Activated T-cell treated with anti-CD3 and anti-CD28 coated beads, Interleukin-2, amount 50 U/mL, for 48 hours (primary cell): ENCODE measurements at regions not wholly inside any gene's neighbourhood (a gene's known extent, or its start where the extent isn't known, plus 50 kb on each side); places are given as distances from the start of the nearest gene placed in this dataset.

Experiments used
- DNase-seq, 2 experiments: peaks; one replicate each; pipeline ENCODE4 v3.0.0-alpha.2; 2020

- no peak for DNase-seq
These were observed 1157.2 kb upstream of the ADGRL3 start for GRCh38 chr4:60042941-60043340.

GRCh38 chr4:60078984-60079383 lies 1121.1 kb upstream of the ADGRL3 start:
- DNase-seq = no peak

GRCh38 chr4:60081839-60082238 lies 1118.3 kb upstream of the ADGRL3 start:
- no peak for DNase-seq

GRCh38 chr4:60088807-60089486 lies 1111.2 kb upstream of the ADGRL3 start:
- DNase-seq = no peak

GRCh38 chr4:60089546-60090273 lies 1110.4 kb upstream of the ADGRL3 start:
- DNase-seq = no peak

- no peak for DNase-seq
These were observed 1103.5 kb upstream of the ADGRL3 start for GRCh38 chr4:60096676-60097075.

- no peak for DNase-seq
These were observed 1083.5 kb upstream of the ADGRL3 start for GRCh38 chr4:60116592-60116991.

GRCh38 chr4:60117726-60118323 lies 1082.3 kb upstream of the ADGRL3 start:
- no peak for DNase-seq

DNA sequence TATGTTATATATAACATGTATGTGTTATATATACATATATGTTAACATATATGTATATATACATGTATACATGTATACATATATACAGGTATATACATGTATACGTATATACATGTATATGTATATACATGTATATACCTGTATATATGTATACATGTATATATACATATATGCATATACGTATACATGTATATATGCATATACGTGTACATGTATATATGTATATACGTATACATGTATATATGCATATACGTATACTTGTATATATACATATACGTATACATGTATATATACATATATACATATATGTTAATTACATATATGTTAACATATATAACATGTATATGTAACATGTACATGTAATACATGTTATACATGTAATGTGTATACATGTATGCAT lies 1077.3 kb upstream of the ADGRL3 start:
- DNase-seq = no peak

DNA sequence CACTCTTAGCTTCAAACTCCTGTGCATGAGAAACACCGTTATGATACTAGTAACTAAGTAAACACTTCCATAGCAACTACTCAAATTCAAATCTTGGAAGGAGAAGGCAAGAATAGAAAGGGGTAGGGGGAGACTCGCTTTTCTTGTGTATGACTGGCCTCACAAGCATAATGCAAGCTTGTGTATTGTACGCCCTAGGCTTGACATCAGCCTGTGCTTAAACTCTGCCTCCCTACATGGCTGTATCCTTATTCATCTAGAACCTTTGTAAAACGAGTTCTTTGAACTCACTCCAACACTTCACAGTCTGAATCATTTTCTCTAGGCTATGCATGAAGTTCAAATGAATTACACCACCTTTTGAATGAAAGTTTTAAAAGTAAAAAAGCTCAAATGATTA lies 1071.2 kb upstream of the ADGRL3 start:
- no peak for DNase-seq

DNA sequence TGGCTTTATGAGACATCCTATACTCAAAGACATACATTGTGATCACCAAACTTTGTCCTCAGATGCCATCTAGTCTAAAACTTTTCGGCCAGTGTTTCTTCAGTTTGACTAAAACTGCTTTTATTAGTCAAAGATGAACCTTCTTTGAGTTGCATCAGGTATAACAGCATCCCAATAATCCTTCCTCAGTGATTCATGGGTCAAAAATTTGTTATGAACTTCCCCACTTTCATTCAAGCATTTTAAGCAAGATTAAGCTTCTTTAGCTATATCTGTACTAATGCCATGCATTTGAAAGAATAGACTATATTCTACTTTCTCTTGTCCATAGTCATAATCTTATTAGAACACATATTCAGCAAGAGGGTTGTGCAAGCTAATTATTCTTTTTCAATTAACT lies 1070.4 kb upstream of the ADGRL3 start:
- no peak for DNase-seq

- DNase-seq = no peak
These were observed 1066.8 kb upstream of the ADGRL3 start for GRCh38 chr4:60133375-60133774.

DNA sequence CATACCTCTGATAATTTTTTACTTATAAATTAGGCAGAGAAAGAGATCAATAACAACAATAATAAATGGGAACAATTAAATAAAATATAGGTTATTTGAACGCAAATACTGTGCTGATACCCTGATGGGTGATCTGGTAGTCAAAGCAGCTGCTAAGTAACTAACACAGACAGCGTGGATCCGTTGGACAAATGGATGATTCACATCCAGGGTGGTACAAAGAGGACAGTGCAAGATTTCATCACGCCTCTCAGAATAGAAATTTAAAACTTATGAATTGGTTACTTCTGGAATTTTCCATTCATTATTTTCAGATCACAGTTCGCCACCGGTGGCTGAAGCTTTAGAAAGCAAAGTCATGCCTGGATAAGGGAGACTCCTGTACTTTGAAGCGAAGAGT lies 1066.0 kb upstream of the ADGRL3 start:
- DNase-seq = no peak

GRCh38 chr4:60155088-60155487 lies 1045.0 kb upstream of the ADGRL3 start:
- DNase-seq = no peak

DNA sequence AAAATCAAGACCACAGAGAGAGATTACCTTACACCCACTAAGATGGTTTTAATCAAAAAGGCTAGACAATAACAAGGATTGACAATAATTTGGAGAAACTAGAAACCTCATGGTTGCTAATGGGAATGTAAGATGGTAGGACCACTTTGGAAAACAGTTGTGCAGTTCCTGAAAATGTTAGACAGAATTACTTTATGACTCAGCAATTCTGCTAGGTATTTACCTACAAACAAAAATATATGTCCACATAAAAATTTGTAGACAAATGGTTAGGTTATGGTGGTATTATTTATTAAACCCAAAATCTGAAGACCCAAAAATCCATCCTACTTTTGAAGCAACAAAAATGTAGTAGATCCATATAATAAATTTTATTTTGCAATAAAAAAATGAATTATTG lies 1027.0 kb upstream of the ADGRL3 start:
- no peak for DNase-seq

DNA sequence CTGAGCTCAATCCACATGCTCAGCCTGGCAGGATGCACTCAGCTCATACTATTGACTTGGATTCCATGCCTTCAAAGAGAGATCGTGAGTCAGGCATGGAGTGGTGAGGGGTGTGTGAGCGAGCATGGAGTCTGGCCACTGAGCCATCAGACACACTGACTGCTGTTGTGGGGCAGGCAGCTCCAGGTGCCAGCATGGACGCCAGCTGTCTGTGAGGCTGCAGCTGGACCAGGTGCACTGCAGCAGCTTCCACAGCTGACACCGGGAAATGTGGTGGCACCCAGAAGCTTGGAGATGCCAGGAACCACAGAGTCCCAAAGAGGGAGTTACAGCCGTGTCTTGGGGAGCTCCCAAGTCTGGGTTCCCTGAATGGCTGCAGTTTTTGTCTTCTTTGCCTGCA lies 1026.4 kb upstream of the ADGRL3 start:
- DNase-seq = no peak

DNA sequence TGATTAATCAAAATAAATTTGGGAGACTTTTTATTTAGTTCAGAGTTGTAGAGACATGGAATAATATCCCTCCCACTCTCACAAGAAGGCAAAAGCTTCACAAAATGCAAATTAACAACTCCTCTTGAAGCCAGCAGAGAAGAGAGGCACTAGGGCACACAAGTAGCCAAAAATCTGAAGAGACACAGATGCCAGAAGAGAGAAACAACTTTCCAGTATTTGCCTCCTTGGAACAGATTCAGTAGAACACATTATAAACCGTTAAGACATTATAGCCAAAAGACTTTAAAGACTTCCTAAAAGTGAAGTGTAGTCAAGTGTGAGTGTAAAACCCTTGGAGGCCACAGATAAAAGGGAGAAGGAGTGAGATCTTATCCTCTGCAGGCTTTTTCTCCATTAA lies 1024.9 kb upstream of the ADGRL3 start:
- no peak for DNase-seq

DNA sequence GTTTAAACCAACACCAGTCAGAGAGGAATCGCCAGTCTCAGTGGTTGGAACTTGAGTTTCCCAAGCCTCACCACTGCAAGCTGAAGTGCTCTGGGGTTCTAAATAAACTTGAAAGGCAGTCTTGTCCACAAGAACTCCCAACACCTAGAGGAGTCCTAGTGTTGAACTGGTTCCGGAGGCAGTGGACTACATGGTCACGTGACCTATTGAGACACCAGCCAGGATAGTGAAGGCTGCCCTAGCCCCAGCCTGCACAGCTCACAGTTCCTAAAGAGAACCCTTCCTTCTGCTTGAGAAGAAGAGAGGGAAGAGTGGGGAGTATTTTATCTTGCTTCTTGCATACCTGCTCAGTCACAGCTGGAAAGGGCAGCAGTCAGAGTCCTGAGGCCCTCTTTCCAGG lies 1012.7 kb upstream of the ADGRL3 start:
- no peak for DNase-seq

DNA sequence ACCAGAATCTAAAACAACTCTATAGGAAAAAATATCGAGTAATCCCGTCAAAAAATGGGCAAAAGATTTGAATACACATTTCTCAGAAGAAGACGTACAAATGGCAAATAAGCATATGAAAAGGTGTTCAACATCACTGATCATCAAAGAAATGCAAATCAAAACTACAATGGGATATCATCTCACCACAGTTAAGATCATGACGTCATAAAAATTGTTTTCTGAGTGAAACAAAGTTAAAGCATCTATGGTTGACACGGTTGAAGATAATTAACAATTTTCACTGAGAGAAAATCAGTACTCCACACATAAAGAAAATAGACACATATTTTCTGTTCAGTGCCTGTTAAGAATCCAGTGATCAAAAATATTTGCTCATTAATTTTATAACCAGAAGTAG lies 1010.8 kb upstream of the ADGRL3 start:
- no peak for DNase-seq

- DNase-seq = no peak
These were observed 1005.9 kb upstream of the ADGRL3 start for GRCh38 chr4:60194214-60194613.

DNA sequence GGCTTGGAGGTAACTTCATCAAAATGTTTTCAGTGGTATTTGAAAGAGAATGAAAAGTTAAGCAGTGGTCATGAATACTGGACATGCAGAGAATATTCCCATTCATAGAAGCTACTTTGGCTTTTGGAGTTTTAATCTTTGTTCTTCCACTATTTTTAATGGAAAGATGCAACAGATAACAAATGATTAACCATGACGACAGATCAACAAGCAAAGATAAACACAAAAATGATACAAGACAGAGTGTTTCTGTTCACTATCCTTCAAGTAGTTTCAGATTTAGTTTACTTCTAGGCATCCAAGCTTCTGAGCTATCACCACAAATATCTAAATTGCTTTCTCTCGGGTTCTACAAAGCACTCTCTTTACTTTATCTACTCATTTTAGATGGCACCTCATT lies 1004.9 kb upstream of the ADGRL3 start:
- no peak for DNase-seq

- peak; percentile 27 to 32 for DNase-seq
These were observed 999.0 kb upstream of the ADGRL3 start for GRCh38 chr4:60201052-60201673.

GRCh38 chr4:60209588-60209987 lies 990.5 kb upstream of the ADGRL3 start:
- DNase-seq = no peak

DNA sequence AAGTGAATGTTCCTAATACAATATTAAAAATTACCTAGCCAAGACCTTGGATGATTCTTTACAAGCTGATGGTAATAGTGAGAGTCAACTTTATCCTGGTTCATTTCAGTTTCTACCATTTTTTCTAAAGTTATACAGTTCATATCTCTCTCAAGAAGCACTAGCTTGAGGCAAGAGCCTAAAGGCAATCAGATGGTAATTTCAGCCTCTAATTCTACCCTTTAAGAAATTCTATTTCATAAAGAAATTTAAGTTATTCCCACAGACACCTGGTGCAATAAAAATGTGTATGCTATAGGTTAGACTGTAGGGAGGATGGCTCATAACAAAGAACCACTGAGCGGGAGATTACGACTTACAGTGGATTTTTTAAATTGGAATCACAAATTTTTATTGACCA lies 984.2 kb upstream of the ADGRL3 start:
- no peak for DNase-seq
